Renal pelvis (tissue), 1 donor: ENCODE measurements at regions not wholly inside any gene's neighbourhood (a gene's known extent, or its start where the extent isn't known, plus 50 kb on each side); places are given as distances from the start of the nearest gene placed in this dataset.
"Not testable (repeated sequence)": the region's sequence is repeated elsewhere in the genome, so short reads cannot be mapped to it uniquely, and the experiment has no call there.

Experiments used
- DNase-seq: peaks from one replicate; pipeline ENCODE4 v3.0.0-alpha.2; 2013

GRCh38 chr2:3036432-3037125 lies 341.0 kb downstream of the EIPR1 start:
- DNase-seq: no peak

GRCh38 chr2:3035385-3036050 lies 342.1 kb downstream of the EIPR1 start:
- no peak for DNase-seq

- no peak for DNase-seq
Measured at GRCh38 chr2:3034856-3035255, 342.8 kb downstream of the EIPR1 start.

GRCh38 chr2:3034396-3034795 lies 343.2 kb downstream of the EIPR1 start:
- no peak for DNase-seq

GRCh38 chr2:3033315-3033714 lies 344.3 kb downstream of the EIPR1 start:
- DNase-seq: no peak

- not testable (repeated sequence) for DNase-seq
Measured at GRCh38 chr2:3030791-3031190, 346.8 kb downstream of the EIPR1 start.

- DNase-seq: no peak
Measured at GRCh38 chr2:3025984-3026383, 351.6 kb downstream of the EIPR1 start.

- no peak for DNase-seq
Measured at GRCh38 chr2:3025261-3025660, 352.4 kb downstream of the EIPR1 start.

- no peak for DNase-seq
Measured at GRCh38 chr2:3024401-3024935, 353.1 kb downstream of the EIPR1 start.

- no peak for DNase-seq
Measured at GRCh38 chr2:3023531-3023930, 354.1 kb downstream of the EIPR1 start.

GRCh38 chr2:3022841-3023372 lies 354.7 kb downstream of the EIPR1 start:
- no peak for DNase-seq

GRCh38 chr2:3021720-3022119 lies 355.9 kb downstream of the EIPR1 start:
- no peak for DNase-seq

GRCh38 chr2:3010001-3010400 lies 367.6 kb downstream of the EIPR1 start:
- no peak for DNase-seq

GRCh38 chr2:3009483-3009882 lies 368.1 kb downstream of the EIPR1 start:
- no peak for DNase-seq

- no peak for DNase-seq
Measured at GRCh38 chr2:3009005-3009404, 368.6 kb downstream of the EIPR1 start.

- DNase-seq: no peak
Measured at GRCh38 chr2:3008561-3008960, 369.1 kb downstream of the EIPR1 start.

- no peak for DNase-seq
Measured at GRCh38 chr2:3007135-3007534, 370.5 kb downstream of the EIPR1 start.

- no peak for DNase-seq
Measured at GRCh38 chr2:3005859-3006501, 371.6 kb downstream of the EIPR1 start.

- peak; percentile 59 for DNase-seq
Measured at GRCh38 chr2:3001615-3002560, 375.7 kb downstream of the EIPR1 start.

GRCh38 chr2:3000968-3001367 lies 376.6 kb downstream of the EIPR1 start:
- DNase-seq: no peak

- no peak for DNase-seq
Measured at GRCh38 chr2:3000125-3000524, 377.5 kb downstream of the EIPR1 start.

GRCh38 chr2:2998971-2999370 lies 378.6 kb downstream of the EIPR1 start:
- no peak for DNase-seq
